Prostate gland (tissue), 2 donors: ENCODE measurements at regions not wholly inside any gene's neighbourhood (a gene's known extent, or its start where the extent isn't known, plus 50 kb on each side); places are given as distances from the start of the nearest gene placed in this dataset.
"Not testable (repeated sequence)": the region's sequence is repeated elsewhere in the genome, so short reads cannot be mapped to it uniquely, and the experiment has no call there.

ENCODE experiments used
- POLR2A ChIP-seq: fragments of 450-650 bp; IDR thresholded peaks from one replicate; pipeline ENCODE4 v1.6.1; 2016; ENCODE audit warnings: antibody characterized with exemption, mild to moderate bottlenecking
- POLR2AphosphoS5 ChIP-seq: sonication (generic); formaldehyde crosslinking; IDR thresholded peaks from one replicate; pipeline ENCODE4 v1.6.1; 2017; ENCODE audit warnings: antibody characterized with exemption
- TF ChIP-seq, protein P1 (sequence below), 4 experiments: fragments of 200-600 bp in 2 of 4; fragments of 450-650 bp in 2 of 4; sonication (generic) in 2 of 4; IDR thresholded peaks; 1 replicate in 3 of 4; 2 replicates in 1 of 4; pipeline ENCODE4 v1.5.1; 2016 to 2019; ENCODE audit warnings: antibody characterized with exemption in 4 of 4, mild to moderate bottlenecking in 2 of 4, moderate library complexity in 2 of 4

DNA sequence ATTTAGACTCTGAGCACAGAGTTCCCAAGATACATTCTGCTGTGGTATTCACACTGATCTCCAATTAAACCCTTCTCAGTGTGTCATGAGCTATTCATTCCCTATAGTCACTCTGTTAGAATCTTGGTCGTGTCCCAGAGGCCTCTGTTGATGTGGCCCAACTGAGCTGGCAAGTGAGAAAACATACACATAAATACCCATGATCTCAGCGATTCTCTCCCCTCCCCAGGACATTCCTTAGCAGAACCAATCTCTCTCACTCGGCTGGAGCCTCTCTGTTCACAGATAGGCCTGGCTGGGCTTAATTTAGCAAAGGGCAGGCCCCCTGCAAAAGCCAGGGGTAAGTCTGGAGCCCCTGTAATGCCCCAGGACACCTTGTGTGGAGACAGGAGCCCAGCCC is 130.8 kb upstream of the NBPF26 start:
- TF ChIP-seq, protein P1, sequence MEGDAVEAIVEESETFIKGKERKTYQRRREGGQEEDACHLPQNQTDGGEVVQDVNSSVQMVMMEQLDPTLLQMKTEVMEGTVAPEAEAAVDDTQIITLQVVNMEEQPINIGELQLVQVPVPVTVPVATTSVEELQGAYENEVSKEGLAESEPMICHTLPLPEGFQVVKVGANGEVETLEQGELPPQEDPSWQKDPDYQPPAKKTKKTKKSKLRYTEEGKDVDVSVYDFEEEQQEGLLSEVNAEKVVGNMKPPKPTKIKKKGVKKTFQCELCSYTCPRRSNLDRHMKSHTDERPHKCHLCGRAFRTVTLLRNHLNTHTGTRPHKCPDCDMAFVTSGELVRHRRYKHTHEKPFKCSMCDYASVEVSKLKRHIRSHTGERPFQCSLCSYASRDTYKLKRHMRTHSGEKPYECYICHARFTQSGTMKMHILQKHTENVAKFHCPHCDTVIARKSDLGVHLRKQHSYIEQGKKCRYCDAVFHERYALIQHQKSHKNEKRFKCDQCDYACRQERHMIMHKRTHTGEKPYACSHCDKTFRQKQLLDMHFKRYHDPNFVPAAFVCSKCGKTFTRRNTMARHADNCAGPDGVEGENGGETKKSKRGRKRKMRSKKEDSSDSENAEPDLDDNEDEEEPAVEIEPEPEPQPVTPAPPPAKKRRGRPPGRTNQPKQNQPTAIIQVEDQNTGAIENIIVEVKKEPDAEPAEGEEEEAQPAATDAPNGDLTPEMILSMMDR (IDR thresholded peaks at IDR 0.05), result not testable (repeated sequence)
- TF ChIP-seq POLR2AphosphoS5, POLR2A: not testable (repeated sequence)
